NT2/D1 (cell line): ENCODE measurements at regions not wholly inside any gene's neighbourhood (a gene's known extent, or its start where the extent isn't known, plus 50 kb on each side); places are given as distances from the start of the nearest gene placed in this dataset.

ENCODE experiments used
- DNase-seq: peaks from one replicate; pipeline ENCODE4 v3.0.0-alpha.2; 2011; ENCODE audit warnings: low read depth, low spot score
- H3K27me3 ChIP-seq: 2 replicates; pipeline ENCODE4 v1.6.0; 2011; ENCODE audit warnings: mild to moderate bottlenecking; ENCODE audit not compliant: insufficient read length, insufficient read depth
- H3K36me3 ChIP-seq: 2 replicates; pipeline ENCODE4 v1.6.1; 2011; ENCODE audit warnings: mild to moderate bottlenecking, low read length, mixed read lengths; ENCODE audit not compliant: insufficient read depth, insufficient read length
- H3K4me1 ChIP-seq: 2 replicates; pipeline ENCODE4 v1.5.1; 2011; ENCODE audit not compliant: insufficient read depth, insufficient read length
- H3K4me3 ChIP-seq: 2 replicates; pipeline ENCODE4 v1.5.1; 2011; ENCODE audit warnings: low read depth; ENCODE audit not compliant: insufficient read length
- H3K9ac ChIP-seq: 2 replicates; pipeline ENCODE4 v1.6.0; 2011; ENCODE audit warnings: low read depth; ENCODE audit not compliant: insufficient read length
- H3K9me3 ChIP-seq: 2 replicates; pipeline ENCODE4 v1.5.1; 2011; ENCODE audit warnings: mild to moderate bottlenecking, low read length; ENCODE audit not compliant: insufficient read depth
- SUZ12 ChIP-seq: IDR thresholded peaks from 2 replicates; pipeline ENCODE4 v1.6.1; 2011; ENCODE audit not compliant: insufficient read length, insufficient read depth; ENCODE audit errors: extremely low read depth
- YY1 ChIP-seq: IDR thresholded peaks from 2 replicates; pipeline ENCODE4 v1.6.1; 2011; ENCODE audit not compliant: insufficient read length, insufficient read depth
- ZNF274 ChIP-seq: IDR thresholded peaks from 2 replicates; pipeline ENCODE4 v1.6.1; 2011; ENCODE audit warnings: mild to moderate bottlenecking, low read depth, low read length

- Histone ChIP-seq H3K4me1 (no peaks in the 10 kb centered on the region), H3K9me3 (no peaks in the 10 kb centered on the region), H3K4me3 (no peak overlapping the region), H3K36me3 (no peaks in the 10 kb centered on the region), H3K27me3 (no peaks in the 10 kb centered on the region), H3K9ac (no peak overlapping the region)
- no peak for TF ChIP-seq SUZ12
- no peak for TF ChIP-seq YY1
- TF ChIP-seq ZNF274 = no peak
- DNase-seq = no peak
These were observed 51.8 kb upstream of the PAX1 start for GRCh38 chr20:21653628-21654027.

GRCh38 chr20:21643417-21643816 lies 62.0 kb upstream of the PAX1 start:
- Histone ChIP-seq H3K36me3 (no peaks in the 10 kb centered on the region), H3K9me3 (peaks cover 4% of the 10 kb centered on the region; the same call in 1 of the 2 replicates), H3K4me3 (no peak overlapping the region), H3K27me3 (no peaks in the 10 kb centered on the region), H3K9ac (no peak overlapping the region), H3K4me1 (no peaks in the 10 kb centered on the region)
- no peak for DNase-seq
- TF ChIP-seq YY1 (no peak), ZNF274 (no peak), SUZ12 (no peak)

GRCh38 chr20:21640556-21640955 lies 64.9 kb upstream of the PAX1 start:
- Histone ChIP-seq H3K9me3 (no peaks in the 10 kb centered on the region), H3K36me3 (no peaks in the 10 kb centered on the region), H3K4me1 (no peaks in the 10 kb centered on the region), H3K27me3 (no peaks in the 10 kb centered on the region), H3K9ac (no peak overlapping the region), H3K4me3 (no peak overlapping the region)
- TF ChIP-seq SUZ12 = no peak
- no peak for TF ChIP-seq YY1
- no peak for TF ChIP-seq ZNF274
- DNase-seq = peak; percentile 39

GRCh38 chr20:21633829-21634228 lies 71.6 kb upstream of the PAX1 start:
- Histone ChIP-seq H3K36me3 (no peaks in the 10 kb centered on the region), H3K9me3 (no peaks in the 10 kb centered on the region), H3K4me3 (no peak overlapping the region), H3K4me1 (no peaks in the 10 kb centered on the region), H3K9ac (no peak overlapping the region), H3K27me3 (no peaks in the 10 kb centered on the region)
- no peak for DNase-seq
- TF ChIP-seq YY1 (no peak), ZNF274 (no peak), SUZ12 (no peak)

- no peak for DNase-seq
- TF ChIP-seq SUZ12 (no peak), YY1 (no peak), ZNF274 (no peak)
- no peaks in the 10 kb centered on the region for H3K36me3 ChIP-seq
- H3K27me3 ChIP-seq = no peaks in the 10 kb centered on the region
- no peak overlapping the region for H3K9ac ChIP-seq
- no peaks in the 10 kb centered on the region for H3K9me3 ChIP-seq
- H3K4me3 ChIP-seq = no peak overlapping the region
- no peaks in the 10 kb centered on the region for H3K4me1 ChIP-seq
These were observed 72.8 kb upstream of the PAX1 start for GRCh38 chr20:21632735-21633053.

- Histone ChIP-seq H3K4me3 (no peak overlapping the region), H3K9ac (no peak overlapping the region), H3K9me3 (no peaks in the 10 kb centered on the region), H3K27me3 (no peaks in the 10 kb centered on the region), H3K4me1 (no peaks in the 10 kb centered on the region), H3K36me3 (no peaks in the 10 kb centered on the region)
- DNase-seq = no peak
- TF ChIP-seq YY1 = no peak
- no peak for TF ChIP-seq ZNF274
- TF ChIP-seq SUZ12 = no peak
These were observed 73.3 kb upstream of the PAX1 start for GRCh38 chr20:21632031-21632734.

GRCh38 chr20:21628800-21629199 lies 76.7 kb upstream of the PAX1 start:
- H3K9me3 ChIP-seq = no peaks in the 10 kb centered on the region
- H3K4me1 ChIP-seq = no peaks in the 10 kb centered on the region

GRCh38 chr20:21623781-21624094 lies 81.7 kb upstream of the PAX1 start:
- TF ChIP-seq SUZ12 (no peak), YY1 (no peak), ZNF274 (no peak)
- Histone ChIP-seq H3K27me3 (no peaks in the 10 kb centered on the region), H3K9me3 (no peaks in the 10 kb centered on the region), H3K9ac (no peak overlapping the region), H3K4me1 (no peaks in the 10 kb centered on the region), H3K36me3 (no peaks in the 10 kb centered on the region), H3K4me3 (no peak overlapping the region)
- DNase-seq = no peak

More at GRCh38 chr20:21628800-21629199, 76.7 kb upstream of the PAX1 start:
- no peaks in the 10 kb centered on the region for H3K27me3 ChIP-seq
- H3K9ac ChIP-seq = no peak overlapping the region
- DNase-seq = no peak
- no peaks in the 10 kb centered on the region for H3K36me3 ChIP-seq
- H3K4me3 ChIP-seq = no peak overlapping the region
- TF ChIP-seq YY1 (no peak), ZNF274 (no peak), SUZ12 (no peak)
